Retinal pigment epithelial cell (primary cell): ENCODE measurements at regions not wholly inside any gene's neighbourhood (a gene's known extent, or its start where the extent isn't known, plus 50 kb on each side); places are given as distances from the start of the nearest gene placed in this dataset.

Experiments used
- DNase-seq: peaks from one replicate; pipeline ENCODE4 v3.0.0-alpha.2; 2010; ENCODE audit warnings: low read depth
- H3K4me3 ChIP-seq: 2 replicates; pipeline ENCODE4 v1.5.1; 2011; ENCODE audit warnings: mild to moderate bottlenecking, low read length, control low read depth, moderate library complexity
- CTCF ChIP-seq: conservative IDR thresholded peaks from 2 replicates; pipeline ENCODE4 v1.5.1; 2011; ENCODE audit warnings: low read depth, low read length, control low read depth, inconsistent platforms

GRCh38 chr5:143755966-143756365 lies 56.0 kb upstream of the HMHB1 start:
- H3K4me3 ChIP-seq: no peak overlapping the region
- DNase-seq: no peak
- no peak for TF ChIP-seq CTCF

- no peak overlapping the region for H3K4me3 ChIP-seq
- no peak for TF ChIP-seq CTCF
- DNase-seq: no peak
These were observed 59.7 kb upstream of the HMHB1 start for GRCh38 chr5:143752165-143752850.

GRCh38 chr5:143751342-143751741 lies 60.6 kb upstream of the HMHB1 start:
- H3K4me3 ChIP-seq: no peak overlapping the region
- no peak for TF ChIP-seq CTCF
- DNase-seq: no peak

GRCh38 chr5:143749581-143750205 lies 62.3 kb upstream of the HMHB1 start:
- H3K4me3 ChIP-seq: no peak overlapping the region
- no peak for TF ChIP-seq CTCF
- DNase-seq: no peak

GRCh38 chr5:143748516-143748915 lies 63.4 kb upstream of the HMHB1 start:
- no peak overlapping the region for H3K4me3 ChIP-seq
- no peak for TF ChIP-seq CTCF
- DNase-seq: no peak

- no peak for DNase-seq
- no peak for TF ChIP-seq CTCF
These were observed 69.0 kb upstream of the HMHB1 start for GRCh38 chr5:143742951-143743350.

GRCh38 chr5:143741421-143741820 lies 70.5 kb upstream of the HMHB1 start:
- no peak for DNase-seq
- no peak overlapping the region for H3K4me3 ChIP-seq
- TF ChIP-seq CTCF: no peak

More at GRCh38 chr5:143742951-143743350, 69.0 kb upstream of the HMHB1 start:
- H3K4me3 ChIP-seq: no peak overlapping the region
